ENCODE measurements at regions not wholly inside any gene's neighbourhood (a gene's known extent, or its start where the extent isn't known, plus 50 kb on each side); places are given as distances from the start of the nearest gene placed in this dataset.

GRCh38 chr20:43241057-43241702 is 51.5 kb upstream of the PTPRT start:
- TF ChIP-seq POLR2AphosphoS5 (IDR thresholded peaks at IDR 0.05) (no peak), CTCF (IDR thresholded peaks at IDR 0.05) (no peak), POLR2A (IDR thresholded peaks at IDR 0.05) (no peak), EP300 (IDR thresholded peaks at IDR 0.05; ENCODE audit: low read depth) (no peak)
